WTC11 (cell line): ENCODE measurements at regions not wholly inside any gene's neighbourhood (a gene's known extent, or its start where the extent isn't known, plus 50 kb on each side); places are given as distances from the start of the nearest gene placed in this dataset.

Experiments
- ATAC-seq: fragments of 200-7000 bp; cut with Tn5 transposase; 2 replicates; pipeline ENCODE4 v1.10.0; 2021; ENCODE audit warnings: mild to moderate bottlenecking, moderate library complexity
- CTCF ChIA-PET: fragments of 300-600 bp; sonication (Branson Sonifier 250); formaldehyde crosslinking; loops from one replicate; lab custom pipeline; 2021; ENCODE audit warnings: antibody characterized with exemption; lab: Charles Lee
- POLR2A ChIA-PET: fragments of 350-600 bp; sonication (Branson Sonifier 250); formaldehyde crosslinking; loops from one replicate; lab custom pipeline; 2021; ENCODE audit warnings: antibody characterized with exemption; lab: Charles Lee
- DNase-seq: peaks from one replicate; pipeline ENCODE4 v3.0.0; 2021; ENCODE audit warnings: low spot score
- H3K27ac Mint-ChIP-seq: 2 replicates; pipeline ENCODE4 v1.8.0; 2021; ENCODE audit warnings: mixed read lengths
- H3K27me3 Mint-ChIP-seq: 2 replicates; pipeline ENCODE4 v1.8.0; 2021; ENCODE audit warnings: low read depth, mild to moderate bottlenecking, moderate library complexity, mixed read lengths
- H3K36me3 Mint-ChIP-seq: 2 replicates; pipeline ENCODE4 v1.8.0; 2021; ENCODE audit warnings: mixed read lengths
- H3K4me1 Mint-ChIP-seq: 2 replicates; pipeline ENCODE4 v1.8.0; 2022; ENCODE audit warnings: mixed read lengths
- H3K4me3 Mint-ChIP-seq: 2 replicates; pipeline ENCODE4 v1.8.0; 2021; ENCODE audit warnings: mild to moderate bottlenecking, moderate library complexity, mixed read lengths
- H3K9me3 Mint-ChIP-seq: 2 replicates; pipeline ENCODE4 v1.8.0; 2021; ENCODE audit warnings: mixed read lengths
- FOXJ3 ChIP-seq: sonication (generic); formaldehyde crosslinking; IDR thresholded peaks from 2 replicates; pipeline ENCODE4 v1.9.0; 2021; ENCODE audit warnings: missing genetic modification reagents, mild to moderate bottlenecking, borderline replicate concordance
- FOXK1 ChIP-seq: sonication (generic); formaldehyde crosslinking; IDR thresholded peaks from 2 replicates; pipeline ENCODE4 v1.8.0; 2022; ENCODE audit warnings: mild to moderate bottlenecking, moderate library complexity, missing genetic modification reagents
- FOXP1 ChIP-seq: sonication (generic); formaldehyde crosslinking; IDR thresholded peaks from 2 replicates; pipeline ENCODE4 v1.8.0; 2022; ENCODE audit warnings: missing genetic modification reagents, mild to moderate bottlenecking, moderate library complexity, borderline replicate concordance
- IRF2 ChIP-seq: sonication (generic); formaldehyde crosslinking; IDR thresholded peaks from 2 replicates; pipeline ENCODE4 v1.8.0; 2022; ENCODE audit warnings: low read depth, missing genetic modification reagents, borderline replicate concordance
- JAZF1 ChIP-seq: fragments of 250-450 bp; sonication (Bioruptor Pico); IDR thresholded peaks from 2 replicates; pipeline ENCODE4 v1.9.0; 2021; ENCODE audit warnings: moderate library complexity, mild to moderate bottlenecking, inconsistent platforms
- JUN ChIP-seq: sonication (generic); formaldehyde crosslinking; IDR thresholded peaks from 2 replicates; pipeline ENCODE4 v1.8.0; 2023; ENCODE audit warnings: mild to moderate bottlenecking, missing genetic modification reagents
- KAT7 ChIP-seq: sonication (generic); formaldehyde crosslinking; IDR thresholded peaks from 2 replicates; pipeline ENCODE4 v1.8.1; 2023; ENCODE audit warnings: missing genetic modification reagents, mild to moderate bottlenecking, borderline replicate concordance
- NFYB ChIP-seq: sonication (generic); formaldehyde crosslinking; conservative IDR thresholded peaks from 2 replicates; pipeline ENCODE4 v1.8.0; 2022; ENCODE audit warnings: low read depth, missing genetic modification reagents
- SMAD3 ChIP-seq: sonication (generic); formaldehyde crosslinking; IDR thresholded peaks from 2 replicates; pipeline ENCODE4 v1.8.0; 2022; ENCODE audit warnings: missing genetic modification reagents, mild to moderate bottlenecking, borderline replicate concordance
- SP1 ChIP-seq: sonication (generic); formaldehyde crosslinking; conservative IDR thresholded peaks from 2 replicates; pipeline ENCODE4 v1.8.1; 2022; ENCODE audit warnings: missing genetic modification reagents
- TCF7 ChIP-seq: sonication (generic); formaldehyde crosslinking; IDR thresholded peaks from 2 replicates; pipeline ENCODE4 v1.8.0; 2022; ENCODE audit warnings: mild to moderate bottlenecking, low read depth, missing genetic modification reagents, moderate library complexity
- TEAD1 ChIP-seq: sonication (generic); formaldehyde crosslinking; IDR thresholded peaks from 2 replicates; pipeline ENCODE4 v1.8.0; 2022; ENCODE audit warnings: mild to moderate bottlenecking, missing genetic modification reagents
- ZNF671 ChIP-seq: fragments of 250-450 bp; sonication (Bioruptor Pico); IDR thresholded peaks from 2 replicates; pipeline ENCODE4 v1.8.0; 2021; ENCODE audit warnings: mild to moderate bottlenecking
- TF ChIP-seq, protein P1 (sequence below): sonication (generic); formaldehyde crosslinking; IDR thresholded peaks from 2 replicates; pipeline ENCODE4 v1.8.0; 2023; ENCODE audit warnings: missing genetic modification reagents, mild to moderate bottlenecking, borderline replicate concordance
- TF ChIP-seq, protein P2 (sequence below): fragments of 250-450 bp; sonication (Bioruptor Pico); IDR thresholded peaks from 2 replicates; pipeline ENCODE4 v1.9.0; 2021; ENCODE audit warnings: moderate library complexity, mild to moderate bottlenecking, inconsistent platforms, borderline replicate concordance
- TF ChIP-seq, protein P3 (sequence below): fragments of 250-450 bp; sonication (Bioruptor Pico); IDR thresholded peaks from 2 replicates; pipeline ENCODE4 v1.8.0; 2021; ENCODE audit warnings: mild to moderate bottlenecking
- TF ChIP-seq, protein P4 (sequence below): fragments of 250-450 bp; sonication (Bioruptor Pico); conservative IDR thresholded peaks from 2 replicates; pipeline ENCODE4 v1.9.0; 2021; ENCODE audit warnings: mild to moderate bottlenecking
- TF ChIP-seq, protein P5 (sequence below): sonication (generic); formaldehyde crosslinking; IDR thresholded peaks from 2 replicates; pipeline ENCODE4 v1.8.1; 2023; ENCODE audit warnings: mild to moderate bottlenecking, missing genetic modification reagents, moderate library complexity
- TF ChIP-seq, protein P6 (sequence below): sonication (generic); formaldehyde crosslinking; IDR thresholded peaks from 2 replicates; pipeline ENCODE4 v1.8.0; 2023; ENCODE audit warnings: mild to moderate bottlenecking, missing genetic modification reagents
- TF ChIP-seq, protein P7 (sequence below): sonication (generic); formaldehyde crosslinking; IDR thresholded peaks from 2 replicates; pipeline ENCODE4 v1.8.1; 2022; ENCODE audit warnings: low read depth, missing genetic modification reagents, borderline replicate concordance

DNA sequence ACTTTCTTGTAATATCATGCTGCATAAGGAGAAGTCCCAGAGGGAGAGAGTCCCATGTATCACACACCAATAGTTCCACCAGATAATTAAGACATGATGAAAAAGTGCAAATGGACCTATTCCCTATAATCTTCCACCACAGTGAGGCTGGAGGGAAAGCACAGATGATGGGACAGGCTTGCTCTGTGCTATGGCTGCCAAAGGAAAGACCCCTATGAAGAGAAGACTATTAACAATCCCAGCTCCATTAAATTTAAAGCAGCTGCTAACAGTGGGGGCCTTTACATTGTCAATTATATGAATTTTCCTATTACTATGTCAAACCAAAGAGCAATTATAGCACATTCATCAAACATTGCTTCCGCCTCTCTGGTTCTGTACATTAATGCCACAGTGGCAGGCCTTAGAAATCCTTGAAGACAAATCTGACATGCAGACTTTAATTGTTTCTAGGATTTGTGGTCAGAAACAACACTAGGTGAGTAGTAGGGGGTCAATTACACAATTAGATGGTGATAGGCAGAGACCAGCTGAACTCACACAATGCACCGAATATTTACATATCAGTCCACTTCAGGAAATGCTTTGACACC lies 551.3 kb downstream of the TLE1 start:
- TF ChIP-seq, protein P1, sequence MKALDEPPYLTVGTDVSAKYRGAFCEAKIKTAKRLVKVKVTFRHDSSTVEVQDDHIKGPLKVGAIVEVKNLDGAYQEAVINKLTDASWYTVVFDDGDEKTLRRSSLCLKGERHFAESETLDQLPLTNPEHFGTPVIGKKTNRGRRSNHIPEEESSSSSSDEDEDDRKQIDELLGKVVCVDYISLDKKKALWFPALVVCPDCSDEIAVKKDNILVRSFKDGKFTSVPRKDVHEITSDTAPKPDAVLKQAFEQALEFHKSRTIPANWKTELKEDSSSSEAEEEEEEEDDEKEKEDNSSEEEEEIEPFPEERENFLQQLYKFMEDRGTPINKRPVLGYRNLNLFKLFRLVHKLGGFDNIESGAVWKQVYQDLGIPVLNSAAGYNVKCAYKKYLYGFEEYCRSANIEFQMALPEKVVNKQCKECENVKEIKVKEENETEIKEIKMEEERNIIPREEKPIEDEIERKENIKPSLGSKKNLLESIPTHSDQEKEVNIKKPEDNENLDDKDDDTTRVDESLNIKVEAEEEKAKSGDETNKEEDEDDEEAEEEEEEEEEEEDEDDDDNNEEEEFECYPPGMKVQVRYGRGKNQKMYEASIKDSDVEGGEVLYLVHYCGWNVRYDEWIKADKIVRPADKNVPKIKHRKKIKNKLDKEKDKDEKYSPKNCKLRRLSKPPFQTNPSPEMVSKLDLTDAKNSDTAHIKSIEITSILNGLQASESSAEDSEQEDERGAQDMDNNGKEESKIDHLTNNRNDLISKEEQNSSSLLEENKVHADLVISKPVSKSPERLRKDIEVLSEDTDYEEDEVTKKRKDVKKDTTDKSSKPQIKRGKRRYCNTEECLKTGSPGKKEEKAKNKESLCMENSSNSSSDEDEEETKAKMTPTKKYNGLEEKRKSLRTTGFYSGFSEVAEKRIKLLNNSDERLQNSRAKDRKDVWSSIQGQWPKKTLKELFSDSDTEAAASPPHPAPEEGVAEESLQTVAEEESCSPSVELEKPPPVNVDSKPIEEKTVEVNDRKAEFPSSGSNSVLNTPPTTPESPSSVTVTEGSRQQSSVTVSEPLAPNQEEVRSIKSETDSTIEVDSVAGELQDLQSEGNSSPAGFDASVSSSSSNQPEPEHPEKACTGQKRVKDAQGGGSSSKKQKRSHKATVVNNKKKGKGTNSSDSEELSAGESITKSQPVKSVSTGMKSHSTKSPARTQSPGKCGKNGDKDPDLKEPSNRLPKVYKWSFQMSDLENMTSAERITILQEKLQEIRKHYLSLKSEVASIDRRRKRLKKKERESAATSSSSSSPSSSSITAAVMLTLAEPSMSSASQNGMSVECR (CRISPR knock-in tag), result no peak
- no peak for TF ChIP-seq FOXJ3 (CRISPR knock-in tag)
- TF ChIP-seq, protein P2, sequence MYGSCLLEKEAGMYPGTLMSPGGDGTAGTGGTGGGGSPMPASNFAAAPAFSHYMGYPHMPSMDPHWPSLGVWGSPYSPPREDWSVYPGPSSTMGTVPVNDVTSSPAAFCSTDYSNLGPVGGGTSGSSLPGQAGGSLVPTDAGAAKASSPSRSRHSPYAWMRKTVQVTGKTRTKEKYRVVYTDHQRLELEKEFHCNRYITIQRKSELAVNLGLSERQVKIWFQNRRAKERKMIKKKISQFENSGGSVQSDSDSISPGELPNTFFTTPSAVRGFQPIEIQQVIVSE (CRISPR knock-in tag), result no peak
- TF ChIP-seq, protein P3, sequence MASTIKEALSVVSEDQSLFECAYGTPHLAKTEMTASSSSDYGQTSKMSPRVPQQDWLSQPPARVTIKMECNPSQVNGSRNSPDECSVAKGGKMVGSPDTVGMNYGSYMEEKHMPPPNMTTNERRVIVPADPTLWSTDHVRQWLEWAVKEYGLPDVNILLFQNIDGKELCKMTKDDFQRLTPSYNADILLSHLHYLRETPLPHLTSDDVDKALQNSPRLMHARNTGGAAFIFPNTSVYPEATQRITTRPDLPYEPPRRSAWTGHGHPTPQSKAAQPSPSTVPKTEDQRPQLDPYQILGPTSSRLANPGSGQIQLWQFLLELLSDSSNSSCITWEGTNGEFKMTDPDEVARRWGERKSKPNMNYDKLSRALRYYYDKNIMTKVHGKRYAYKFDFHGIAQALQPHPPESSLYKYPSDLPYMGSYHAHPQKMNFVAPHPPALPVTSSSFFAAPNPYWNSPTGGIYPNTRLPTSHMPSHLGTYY (CRISPR knock-in tag), result no peak
- no peak for TF ChIP-seq FOXK1
- no peak for TF ChIP-seq TCF7
- TF ChIP-seq, protein P4, sequence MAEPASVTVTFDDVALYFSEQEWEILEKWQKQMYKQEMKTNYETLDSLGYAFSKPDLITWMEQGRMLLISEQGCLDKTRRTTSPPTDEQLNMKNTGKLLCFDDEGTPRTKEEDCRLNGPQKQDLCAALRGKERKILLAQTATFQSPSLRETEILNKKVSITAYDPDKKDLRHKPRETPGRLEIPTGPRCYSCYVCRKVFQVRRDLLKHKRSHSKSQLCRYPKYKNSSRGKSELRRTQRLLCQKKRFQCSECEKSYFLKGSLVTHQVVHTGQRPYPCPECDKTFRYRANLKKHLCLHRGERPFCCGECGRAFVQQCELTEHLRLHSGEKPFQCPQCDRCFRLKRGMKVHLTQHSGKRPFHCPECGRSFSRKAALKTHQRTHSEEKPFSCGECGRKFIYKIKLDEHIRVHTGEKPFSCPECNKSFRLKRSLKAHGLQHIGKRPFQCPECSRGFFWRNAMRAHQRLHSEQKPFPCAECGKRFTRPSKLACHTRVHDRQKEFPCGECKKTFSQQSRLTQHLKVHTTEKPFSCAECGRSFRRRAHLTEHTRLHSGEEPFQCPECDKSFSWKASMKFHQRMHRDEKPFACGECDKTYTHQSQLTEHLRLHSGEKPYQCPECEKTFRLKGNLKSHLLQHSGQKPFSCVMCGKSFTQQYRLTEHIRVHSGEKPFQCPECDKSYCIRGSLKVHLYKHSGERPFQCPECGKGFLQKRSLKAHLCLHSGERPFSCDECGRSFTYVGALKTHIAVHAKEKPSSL (CRISPR knock-in tag), result no peak
- TF ChIP-seq, protein P5, sequence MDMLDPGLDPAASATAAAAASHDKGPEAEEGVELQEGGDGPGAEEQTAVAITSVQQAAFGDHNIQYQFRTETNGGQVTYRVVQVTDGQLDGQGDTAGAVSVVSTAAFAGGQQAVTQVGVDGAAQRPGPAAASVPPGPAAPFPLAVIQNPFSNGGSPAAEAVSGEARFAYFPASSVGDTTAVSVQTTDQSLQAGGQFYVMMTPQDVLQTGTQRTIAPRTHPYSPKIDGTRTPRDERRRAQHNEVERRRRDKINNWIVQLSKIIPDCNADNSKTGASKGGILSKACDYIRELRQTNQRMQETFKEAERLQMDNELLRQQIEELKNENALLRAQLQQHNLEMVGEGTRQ, result no peak
- TF ChIP-seq, protein P6, sequence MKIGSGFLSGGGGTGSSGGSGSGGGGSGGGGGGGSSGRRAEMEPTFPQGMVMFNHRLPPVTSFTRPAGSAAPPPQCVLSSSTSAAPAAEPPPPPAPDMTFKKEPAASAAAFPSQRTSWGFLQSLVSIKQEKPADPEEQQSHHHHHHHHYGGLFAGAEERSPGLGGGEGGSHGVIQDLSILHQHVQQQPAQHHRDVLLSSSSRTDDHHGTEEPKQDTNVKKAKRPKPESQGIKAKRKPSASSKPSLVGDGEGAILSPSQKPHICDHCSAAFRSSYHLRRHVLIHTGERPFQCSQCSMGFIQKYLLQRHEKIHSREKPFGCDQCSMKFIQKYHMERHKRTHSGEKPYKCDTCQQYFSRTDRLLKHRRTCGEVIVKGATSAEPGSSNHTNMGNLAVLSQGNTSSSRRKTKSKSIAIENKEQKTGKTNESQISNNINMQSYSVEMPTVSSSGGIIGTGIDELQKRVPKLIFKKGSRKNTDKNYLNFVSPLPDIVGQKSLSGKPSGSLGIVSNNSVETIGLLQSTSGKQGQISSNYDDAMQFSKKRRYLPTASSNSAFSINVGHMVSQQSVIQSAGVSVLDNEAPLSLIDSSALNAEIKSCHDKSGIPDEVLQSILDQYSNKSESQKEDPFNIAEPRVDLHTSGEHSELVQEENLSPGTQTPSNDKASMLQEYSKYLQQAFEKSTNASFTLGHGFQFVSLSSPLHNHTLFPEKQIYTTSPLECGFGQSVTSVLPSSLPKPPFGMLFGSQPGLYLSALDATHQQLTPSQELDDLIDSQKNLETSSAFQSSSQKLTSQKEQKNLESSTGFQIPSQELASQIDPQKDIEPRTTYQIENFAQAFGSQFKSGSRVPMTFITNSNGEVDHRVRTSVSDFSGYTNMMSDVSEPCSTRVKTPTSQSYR (CRISPR knock-in tag), result no peak
- TF ChIP-seq SP1 (CRISPR knock-in tag), result no peak
- no peak for TF ChIP-seq SMAD3
- TF ChIP-seq TEAD1 (CRISPR knock-in tag), result no peak
- TF ChIP-seq IRF2 (CRISPR knock-in tag), result no peak
- no peak for TF ChIP-seq JUN (CRISPR knock-in tag)
- no peak for TF ChIP-seq KAT7 (CRISPR knock-in tag)
- no peak for TF ChIP-seq JAZF1 (CRISPR knock-in tag)
- TF ChIP-seq, protein P7, sequence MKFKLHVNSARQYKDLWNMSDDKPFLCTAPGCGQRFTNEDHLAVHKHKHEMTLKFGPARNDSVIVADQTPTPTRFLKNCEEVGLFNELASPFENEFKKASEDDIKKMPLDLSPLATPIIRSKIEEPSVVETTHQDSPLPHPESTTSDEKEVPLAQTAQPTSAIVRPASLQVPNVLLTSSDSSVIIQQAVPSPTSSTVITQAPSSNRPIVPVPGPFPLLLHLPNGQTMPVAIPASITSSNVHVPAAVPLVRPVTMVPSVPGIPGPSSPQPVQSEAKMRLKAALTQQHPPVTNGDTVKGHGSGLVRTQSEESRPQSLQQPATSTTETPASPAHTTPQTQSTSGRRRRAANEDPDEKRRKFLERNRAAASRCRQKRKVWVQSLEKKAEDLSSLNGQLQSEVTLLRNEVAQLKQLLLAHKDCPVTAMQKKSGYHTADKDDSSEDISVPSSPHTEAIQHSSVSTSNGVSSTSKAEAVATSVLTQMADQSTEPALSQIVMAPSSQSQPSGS (CRISPR knock-in tag), result no peak
- TF ChIP-seq FOXP1, result no peak
- no peak for TF ChIP-seq NFYB (CRISPR knock-in tag)
- TF ChIP-seq ZNF671 (CRISPR knock-in tag), result no peak
- Mint-ChIP-seq H3K4me3 (no peak overlapping the region), H3K36me3 (peaks cover 10% of the 10 kb centered on the region), H3K27me3 (peaks cover 3% of the 10 kb centered on the region; the same call in 1 of the 2 replicates), H3K27ac (no peak overlapping the region), H3K4me1 (peaks cover 24% of the 10 kb centered on the region), H3K9me3 (peaks cover 29% of the 10 kb centered on the region)
- POLR2A ChIA-PET, result no interaction called here
- CTCF ChIA-PET, result no interaction called here
- DNase-seq (no peak), ATAC-seq (no peak)
